ENCODE measurements at regions not wholly inside any gene's neighbourhood (a gene's known extent, or its start where the extent isn't known, plus 50 kb on each side); places are given as distances from the start of the nearest gene placed in this dataset.

- H4K20me1 ChIP-seq (ENCODE audit: insufficient read depth, low read length) = no peaks in the 10 kb centered on the region
- no peaks in the 10 kb centered on the region for H3K4me1 ChIP-seq (ENCODE audit: low read length)
- no peak overlapping the region for H3K4me2 ChIP-seq (ENCODE audit: low read length)
- H3K36me3 ChIP-seq (replicated peaks; ENCODE audit: low read depth, low read length) = no peaks in the 10 kb centered on the region
- H3K79me2 ChIP-seq (ENCODE audit: low read length) = no peaks in the 10 kb centered on the region
- no peak overlapping the region for H2AFZ ChIP-seq (ENCODE audit: low read depth, low read length)
- no peaks in the 10 kb centered on the region for H3K9me3 ChIP-seq (ENCODE audit: insufficient read depth, low read length)
- H3K27me3 ChIP-seq (ENCODE audit: low read depth, low read length) = no peaks in the 10 kb centered on the region
- no peak overlapping the region for H3K4me3 ChIP-seq (ENCODE audit: low read length)
- TF ChIP-seq EZH2phosphoT487 (IDR thresholded peaks at IDR 0.05; ENCODE audit: low read depth) (no peak), CTCF (IDR thresholded peaks at IDR 0.05; ENCODE audit: low read depth, low read length) (no peak)
- H3K27ac ChIP-seq (ENCODE audit: low read length) = no peak overlapping the region
- no peak overlapping the region for H3K9ac ChIP-seq (ENCODE audit: low read length)
Measured at GRCh38 chr4:176970853-176971252, 178.1 kb upstream of the VEGFC start.

- Histone ChIP-seq H3K4me1 (ENCODE audit: low read length) (no peaks in the 10 kb centered on the region), H3K27ac (ENCODE audit: low read length) (no peak overlapping the region), H3K9me3 (ENCODE audit: insufficient read depth, low read length) (no peaks in the 10 kb centered on the region), H3K27me3 (ENCODE audit: low read depth, low read length) (no peaks in the 10 kb centered on the region), H2AFZ (ENCODE audit: low read depth, low read length) (no peak overlapping the region), H3K4me2 (ENCODE audit: low read length) (no peak overlapping the region), H3K4me3 (ENCODE audit: low read length) (no peak overlapping the region), H3K36me3 (replicated peaks; ENCODE audit: low read depth, low read length) (no peaks in the 10 kb centered on the region), H3K9ac (ENCODE audit: low read length) (no peak overlapping the region), H3K79me2 (ENCODE audit: low read length) (no peaks in the 10 kb centered on the region), H4K20me1 (ENCODE audit: insufficient read depth, low read length) (no peaks in the 10 kb centered on the region)
- TF ChIP-seq EZH2phosphoT487 (IDR thresholded peaks at IDR 0.05; ENCODE audit: low read depth) (no peak), CTCF (IDR thresholded peaks at IDR 0.05; ENCODE audit: low read depth, low read length) (no peak)
Measured at GRCh38 chr4:176971576-176972115, 178.9 kb upstream of the VEGFC start.

GRCh38 chr4:176979416-176979815, 186.7 kb upstream of the VEGFC start:
- Histone ChIP-seq H3K9ac (ENCODE audit: low read length) (no peak overlapping the region), H3K4me1 (ENCODE audit: low read length) (peaks cover 12% of the 10 kb centered on the region), H3K27me3 (ENCODE audit: low read depth, low read length) (no peaks in the 10 kb centered on the region), H4K20me1 (ENCODE audit: insufficient read depth, low read length) (no peaks in the 10 kb centered on the region), H3K79me2 (ENCODE audit: low read length) (no peaks in the 10 kb centered on the region), H3K9me3 (ENCODE audit: insufficient read depth, low read length) (no peaks in the 10 kb centered on the region), H3K4me3 (ENCODE audit: low read length) (no peak overlapping the region), H2AFZ (ENCODE audit: low read depth, low read length) (no peak overlapping the region), H3K27ac (ENCODE audit: low read length) (no peak overlapping the region), H3K36me3 (replicated peaks; ENCODE audit: low read depth, low read length) (no peaks in the 10 kb centered on the region), H3K4me2 (ENCODE audit: low read length) (no peak overlapping the region)
- TF ChIP-seq CTCF (IDR thresholded peaks at IDR 0.05; ENCODE audit: low read depth, low read length) (no peak), EZH2phosphoT487 (IDR thresholded peaks at IDR 0.05; ENCODE audit: low read depth) (no peak)

- H3K4me1 ChIP-seq (ENCODE audit: low read length) = peaks cover 12% of the 10 kb centered on the region
- no peak overlapping the region for H3K27ac ChIP-seq (ENCODE audit: low read length)
- H3K36me3 ChIP-seq (replicated peaks; ENCODE audit: low read depth, low read length) = no peaks in the 10 kb centered on the region
- no peaks in the 10 kb centered on the region for H3K79me2 ChIP-seq (ENCODE audit: low read length)
- no peak overlapping the region for H2AFZ ChIP-seq (ENCODE audit: low read depth, low read length)
- no peaks in the 10 kb centered on the region for H3K27me3 ChIP-seq (ENCODE audit: low read depth, low read length)
- peak overlapping the region; percentile 0; the same call in 1 of the 2 replicates for H3K4me2 ChIP-seq (ENCODE audit: low read length)
- no peak overlapping the region for H3K4me3 ChIP-seq (ENCODE audit: low read length)
- H3K9ac ChIP-seq (ENCODE audit: low read length) = no peak overlapping the region
- no peaks in the 10 kb centered on the region for H3K9me3 ChIP-seq (ENCODE audit: insufficient read depth, low read length)
- TF ChIP-seq CTCF (IDR thresholded peaks at IDR 0.05; ENCODE audit: low read depth, low read length) (no peak), EZH2phosphoT487 (IDR thresholded peaks at IDR 0.05; ENCODE audit: low read depth) (no peak)
- H4K20me1 ChIP-seq (ENCODE audit: insufficient read depth, low read length) = no peaks in the 10 kb centered on the region
Measured at GRCh38 chr4:176981074-176981473, 188.4 kb upstream of the VEGFC start.
